Gastrocnemius medialis (tissue), 4 donors: ENCODE measurements at regions not wholly inside any gene's neighbourhood (a gene's known extent, or its start where the extent isn't known, plus 50 kb on each side); places are given as distances from the start of the nearest gene placed in this dataset.
A peak's percentile ranks its signal among the peaks of the same experiment; 100 is the strongest.

ENCODE experiments used
- ATAC-seq, 2 donors: fragments of 150-250 bp; one replicate each; pipeline ENCODE4 v1.9.1; 2016
- DNase-seq, 2 donors: peaks; one replicate each; pipeline ENCODE4 v3.0.0-alpha.2; 2019
- H3K27ac ChIP-seq, 4 donors: fragments of 200-600 bp; sonication (generic); 1 replicate in 1 of 4; 2 replicates in 3 of 4; pipeline ENCODE4 v1.5.1; 2016 to 2018; ENCODE audit warnings: mild to moderate bottlenecking in 2 of 4, moderate library complexity in 1 of 4
- H3K27me3 ChIP-seq, 3 donors: fragments of 200-600 bp; sonication (generic) in 2 of 3; 1 replicate in 1 of 3; 2 replicates in 2 of 3; pipeline versions ENCODE4 v1.5.1 to v1.6.0; 2016 to 2019; ENCODE audit warnings: mild to moderate bottlenecking in 1 of 3, moderate library complexity in 1 of 3
- H3K36me3 ChIP-seq, 2 donors: fragments of 200-600 bp; sonication (generic) in 1 of 2; one replicate each; pipeline ENCODE4 v1.5.1; 2017 to 2018
- H3K4me1 ChIP-seq, 2 donors: fragments of 200-600 bp; sonication (generic) in 1 of 2; one replicate each; pipeline ENCODE4 v1.5.1; 2016 to 2017; ENCODE audit warnings: mild to moderate bottlenecking in 2 of 2
- H3K4me3 ChIP-seq, 4 donors: fragments of 200-600 bp; sonication (generic) in 3 of 4; 1 replicate in 1 of 4; 2 replicates in 3 of 4; pipeline ENCODE4 v1.5.1; 2016 to 2019; ENCODE audit warnings: mild to moderate bottlenecking in 2 of 4
- H3K9me3 ChIP-seq, 3 donors: fragments of 200-600 bp; sonication (generic) in 2 of 3; 1 replicate in 1 of 3; 2 replicates in 2 of 3; pipeline ENCODE4 v1.5.1; 2016 to 2019
- CTCF ChIP-seq, 5 experiments: fragments of 450-650 bp in 3 of 5; fragments of 200-600 bp in 2 of 5; sonication (generic) in 2 of 5; IDR thresholded peaks in 4 of 5; conservative IDR thresholded peaks in 1 of 5; 1 replicate in 4 of 5; 2 replicates in 1 of 5; pipeline ENCODE4 v1.5.1; 2016 to 2019; ENCODE audit warnings: antibody characterized with exemption in 5 of 5, mild to moderate bottlenecking in 3 of 5, moderate library complexity in 3 of 5
- POLR2A ChIP-seq, 2 donors: fragments of 450-650 bp; IDR thresholded peaks; one replicate each; pipeline ENCODE4 v1.6.1; 2017; ENCODE audit warnings: antibody characterized with exemption in 2 of 2, mild to moderate bottlenecking in 2 of 2, moderate library complexity in 2 of 2
- in situ Hi-C, 4 donors: fragments of 200-750 bp; cut with MboI; loops; one replicate each; pipeline versions ENCODE4 v1.15.0 to v1.8.0; 2017; ENCODE audit warnings: low sequenced_read_pairs in 4 of 4
- intact Hi-C: fragments of 100-400 bp; cut with DNase I; formaldehyde crosslinking; loops from one replicate; pipeline ENCODE4 v1.15.1; 2023; ENCODE audit warnings: low total_unique reads

GRCh38 chr3:182683453-182683852 lies 109.9 kb upstream of the ATP11B start:
- Histone ChIP-seq H3K4me3 (peak overlapping the region; percentile 55 to 73 (median 60)), H3K36me3 (no peaks in the 10 kb centered on the region), H3K9me3 (no peaks in the 10 kb centered on the region), H3K27ac (no peak overlapping the region), H3K4me1 (peaks cover 0 to 4% of the 10 kb centered on the region in 2 donors), H3K27me3 (peaks cover 0 to 5% (median 5%) of the 10 kb centered on the region in 3 donors)
- peak; percentile 92 to 93 for ATAC-seq
- DNase-seq: peak in 1 of 2 donors; percentile 40
- in situ Hi-C loops (loop anchor here (10.0 to 25.0 kb wide), 2 partner anchors 979 to 1346 kb away; no protein-coding TSS in a partner anchor), intact Hi-C loops (loop anchor here (1.0 to 5.0 kb wide), 2 partner anchors 974 to 1356 kb away; no protein-coding TSS in a partner anchor)
- TF ChIP-seq CTCF (IDR thresholded peaks at IDR 0.05 in 4 of 5, conservative IDR thresholded peaks at IDR 0.05 in 1 of 5): peak; percentile 52 to 87 (median 74)
- no peak for TF ChIP-seq POLR2A (IDR thresholded peaks at IDR 0.05)

GRCh38 chr3:182683858-182684257 lies 109.4 kb upstream of the ATP11B start:
- H3K27ac ChIP-seq: no peak overlapping the region
- ATAC-seq (no peak), DNase-seq (no peak)
- in situ Hi-C loops: loop anchor here (10.0 to 25.0 kb wide), 2 partner anchors 979 to 1347 kb away; no protein-coding TSS in a partner anchor
- no peaks in the 10 kb centered on the region for H3K36me3 ChIP-seq
- no peak overlapping the region for H3K4me3 ChIP-seq
- H3K4me1 ChIP-seq: peaks cover 0 to 4% of the 10 kb centered on the region in 2 donors
- intact Hi-C loops: loop anchor here (1.0 to 5.0 kb wide), 2 partner anchors 975 to 1357 kb away; no protein-coding TSS in a partner anchor
- H3K9me3 ChIP-seq: no peaks in the 10 kb centered on the region
- no peak for TF ChIP-seq CTCF (IDR thresholded peaks at IDR 0.05 in 4 of 5, conservative IDR thresholded peaks at IDR 0.05 in 1 of 5)
- TF ChIP-seq POLR2A (IDR thresholded peaks at IDR 0.05): no peak
- H3K27me3 ChIP-seq: peaks cover 0 to 5% (median 5%) of the 10 kb centered on the region in 3 donors

- Histone ChIP-seq H3K4me3 (no peak overlapping the region), H3K9me3 (no peaks in the 10 kb centered on the region), H3K27ac (no peak overlapping the region), H3K4me1 (peaks cover 0 to 4% of the 10 kb centered on the region in 2 donors), H3K36me3 (no peaks in the 10 kb centered on the region), H3K27me3 (peaks cover 0 to 5% (median 5%) of the 10 kb centered on the region in 3 donors)
- intact Hi-C loops (no loop called here), in situ Hi-C loops (loop anchor here (10.0 to 25.0 kb wide), 2 partner anchors 981 to 1349 kb away; no protein-coding TSS in a partner anchor)
- no peak for ATAC-seq
- no peak for DNase-seq
- TF ChIP-seq CTCF (IDR thresholded peaks at IDR 0.05 in 4 of 5, conservative IDR thresholded peaks at IDR 0.05 in 1 of 5): no peak
- TF ChIP-seq POLR2A (IDR thresholded peaks at IDR 0.05): no peak
Measured at GRCh38 chr3:182686033-182686886, 107.0 kb upstream of the ATP11B start.

GRCh38 chr3:182690172-182690571 lies 103.1 kb upstream of the ATP11B start:
- Histone ChIP-seq H3K36me3 (no peaks in the 10 kb centered on the region), H3K4me3 (no peak overlapping the region), H3K27ac (no peak overlapping the region), H3K27me3 (peaks cover 0 to 5% (median 0%) of the 10 kb centered on the region in 3 donors), H3K9me3 (no peaks in the 10 kb centered on the region), H3K4me1 (no peaks in the 10 kb centered on the region)
- in situ Hi-C loops (loop anchor here in 1 of 4 donors (25.0 kb wide), 1 partner anchor 1353 kb away; no protein-coding TSS in a partner anchor), intact Hi-C loops (no loop called here)
- ATAC-seq: no peak
- TF ChIP-seq CTCF (IDR thresholded peaks at IDR 0.05 in 4 of 5, conservative IDR thresholded peaks at IDR 0.05 in 1 of 5) (no peak), POLR2A (IDR thresholded peaks at IDR 0.05) (no peak)
- DNase-seq: no peak
